Kidney epithelial cell (primary cell): ENCODE measurements at regions not wholly inside any gene's neighbourhood (a gene's known extent, or its start where the extent isn't known, plus 50 kb on each side); places are given as distances from the start of the nearest gene placed in this dataset.

Experiments
- DNase-seq: peaks from one replicate; pipeline ENCODE4 v3.0.0-alpha.2; 2010; ENCODE audit warnings: low read depth
- H3K27me3 ChIP-seq: 2 replicates; pipeline ENCODE4 v1.6.0; 2011; ENCODE audit warnings: low read length; ENCODE audit not compliant: control insufficient read depth, insufficient read depth
- H3K36me3 ChIP-seq: 2 replicates; pipeline ENCODE4 v1.5.1; 2011; ENCODE audit warnings: low read length; ENCODE audit not compliant: control insufficient read depth, insufficient read depth
- H3K4me3 ChIP-seq: 2 replicates; pipeline ENCODE4 v1.5.1; 2011; ENCODE audit warnings: low read depth, mild to moderate bottlenecking, control low read depth, low read length
- CTCF ChIP-seq: IDR thresholded peaks from 2 replicates; pipeline ENCODE4 v1.5.1; 2011; ENCODE audit warnings: mild to moderate bottlenecking, moderate library complexity, low read length, control low read depth, inconsistent platforms; ENCODE audit not compliant: insufficient read depth, poor library complexity, severe bottlenecking

- Histone ChIP-seq H3K4me3 (no peak overlapping the region), H3K27me3 (no peaks in the 10 kb centered on the region), H3K36me3 (no peaks in the 10 kb centered on the region)
- no peak for TF ChIP-seq CTCF
- DNase-seq: no peak
These were observed 1461.9 kb downstream of the TBC1D22A start for GRCh38 chr22:48224332-48224731.

GRCh38 chr22:48223488-48224190 lies 1461.2 kb downstream of the TBC1D22A start:
- no peak for DNase-seq
- no peaks in the 10 kb centered on the region for H3K27me3 ChIP-seq
- no peak for TF ChIP-seq CTCF
- no peaks in the 10 kb centered on the region for H3K36me3 ChIP-seq
- H3K4me3 ChIP-seq: no peak overlapping the region

DNA sequence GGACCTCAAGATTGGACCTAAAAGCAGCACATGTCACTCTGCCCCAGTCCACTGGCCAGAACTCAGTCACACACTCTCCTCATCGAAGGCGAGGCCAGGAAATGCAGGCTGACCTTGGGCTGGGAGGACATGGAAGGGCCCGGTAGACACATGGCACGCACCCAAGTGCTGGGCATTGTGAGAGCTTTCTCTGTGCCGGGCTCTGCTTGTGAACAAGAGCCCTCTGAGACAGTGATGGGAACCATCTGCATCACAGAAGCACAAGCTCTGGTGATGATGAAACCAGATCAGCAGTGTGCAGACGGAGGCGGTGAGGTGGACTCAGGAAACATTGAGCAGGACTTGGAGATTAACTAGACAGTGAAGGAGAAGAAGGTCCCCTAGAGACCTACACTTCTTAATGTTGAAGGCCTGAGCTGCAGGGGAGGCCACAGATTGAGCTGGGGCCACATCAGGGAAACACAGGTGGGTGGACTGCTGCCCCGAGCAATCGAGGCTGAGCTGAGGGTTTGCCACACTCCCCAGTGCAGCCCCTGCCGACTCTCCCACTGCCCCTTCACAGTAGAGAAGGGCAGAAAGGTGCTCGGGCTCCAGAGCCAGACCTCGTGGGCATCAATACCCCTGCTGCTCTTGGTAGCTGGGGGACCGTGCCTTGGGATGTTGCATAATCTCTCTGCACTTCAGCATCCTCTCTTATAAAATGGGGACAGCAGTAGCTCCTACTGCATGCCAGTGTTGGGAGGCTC lies 1460.5 kb downstream of the TBC1D22A start:
- Histone ChIP-seq H3K4me3 (no peak overlapping the region), H3K27me3 (no peaks in the 10 kb centered on the region), H3K36me3 (no peaks in the 10 kb centered on the region)
- no peak for DNase-seq
- TF ChIP-seq CTCF: no peak

DNA sequence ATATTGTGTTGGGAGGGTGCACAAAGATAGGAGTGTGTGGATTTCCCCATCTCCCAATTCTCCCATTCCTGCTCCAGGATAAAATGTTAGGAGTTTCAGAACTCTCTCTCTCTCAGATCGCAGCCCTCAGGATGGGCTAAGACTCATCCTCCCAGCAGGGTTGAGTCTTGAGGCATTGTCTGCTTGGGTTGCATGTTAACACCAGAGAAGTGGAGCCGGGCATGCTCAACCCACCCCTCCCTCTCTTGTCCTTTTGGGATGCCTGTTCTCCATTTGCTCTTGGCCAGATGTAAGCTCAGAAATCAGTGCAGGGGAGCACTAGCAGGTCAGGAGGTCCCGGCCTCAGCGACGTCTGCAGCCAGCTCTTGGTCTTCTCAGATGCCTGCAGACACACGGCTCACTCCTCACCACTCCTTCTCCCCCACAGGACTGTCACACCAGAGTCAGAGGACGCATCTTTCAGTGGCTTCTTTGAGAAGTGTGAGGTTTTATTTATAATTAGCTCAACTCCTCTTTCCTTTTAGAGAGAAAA lies 1456.5 kb downstream of the TBC1D22A start:
- TF ChIP-seq CTCF: no peak
- Histone ChIP-seq H3K4me3 (no peak overlapping the region), H3K36me3 (no peaks in the 10 kb centered on the region)

GRCh38 chr22:48217596-48217995 lies 1455.1 kb downstream of the TBC1D22A start:
- Histone ChIP-seq H3K4me3 (no peak overlapping the region), H3K36me3 (no peaks in the 10 kb centered on the region), H3K27me3 (no peaks in the 10 kb centered on the region)
- DNase-seq: no peak
- TF ChIP-seq CTCF: no peak

More for the DNA sequence above, 1456.5 kb downstream of the TBC1D22A start:
- no peak for DNase-seq
- no peaks in the 10 kb centered on the region for H3K27me3 ChIP-seq
